ENCODE measurements at regions not wholly inside any gene's neighbourhood (a gene's known extent, or its start where the extent isn't known, plus 50 kb on each side); places are given as distances from the start of the nearest gene placed in this dataset.

DNA sequence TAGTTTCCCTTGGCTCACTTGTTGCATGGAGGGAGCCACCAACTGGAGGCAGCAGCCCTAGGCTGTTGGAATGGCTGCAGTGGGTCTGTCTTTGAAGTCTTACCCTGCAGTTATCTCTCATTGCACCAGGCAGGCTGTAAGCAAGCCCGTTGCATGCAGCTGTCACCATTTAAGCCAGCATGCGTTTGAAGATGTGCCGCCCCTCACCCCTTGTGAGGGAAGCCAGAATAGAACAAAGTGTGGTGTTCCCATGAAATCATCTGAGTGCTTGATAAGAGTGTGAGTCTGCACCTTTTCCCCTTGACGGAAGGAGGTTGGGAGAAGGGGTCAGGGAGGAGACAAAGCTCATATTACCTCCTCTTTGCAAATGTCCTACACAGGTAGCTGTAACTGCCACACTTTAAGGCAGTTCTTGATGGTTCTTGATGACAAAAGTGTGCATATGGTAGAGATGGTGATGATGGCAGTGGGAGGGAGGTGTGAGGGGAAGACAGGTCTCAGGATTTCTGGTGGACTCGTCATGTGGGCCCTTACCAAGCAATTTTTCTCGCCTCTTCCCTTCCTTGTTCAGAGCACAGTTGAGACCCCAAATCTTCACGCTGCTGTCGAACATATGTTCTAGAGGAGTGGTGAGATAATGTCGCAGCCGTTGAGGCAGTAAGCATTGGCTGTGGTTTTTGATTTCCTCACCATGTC, 191.4 kb upstream of the LEF1 start:
- H3K4me3 ChIP-seq (replicated peaks; ENCODE audit: low read depth, low read length): no peak overlapping the region
- DNase-seq (ENCODE audit: low read depth): no peak
- TF ChIP-seq, protein P1, sequence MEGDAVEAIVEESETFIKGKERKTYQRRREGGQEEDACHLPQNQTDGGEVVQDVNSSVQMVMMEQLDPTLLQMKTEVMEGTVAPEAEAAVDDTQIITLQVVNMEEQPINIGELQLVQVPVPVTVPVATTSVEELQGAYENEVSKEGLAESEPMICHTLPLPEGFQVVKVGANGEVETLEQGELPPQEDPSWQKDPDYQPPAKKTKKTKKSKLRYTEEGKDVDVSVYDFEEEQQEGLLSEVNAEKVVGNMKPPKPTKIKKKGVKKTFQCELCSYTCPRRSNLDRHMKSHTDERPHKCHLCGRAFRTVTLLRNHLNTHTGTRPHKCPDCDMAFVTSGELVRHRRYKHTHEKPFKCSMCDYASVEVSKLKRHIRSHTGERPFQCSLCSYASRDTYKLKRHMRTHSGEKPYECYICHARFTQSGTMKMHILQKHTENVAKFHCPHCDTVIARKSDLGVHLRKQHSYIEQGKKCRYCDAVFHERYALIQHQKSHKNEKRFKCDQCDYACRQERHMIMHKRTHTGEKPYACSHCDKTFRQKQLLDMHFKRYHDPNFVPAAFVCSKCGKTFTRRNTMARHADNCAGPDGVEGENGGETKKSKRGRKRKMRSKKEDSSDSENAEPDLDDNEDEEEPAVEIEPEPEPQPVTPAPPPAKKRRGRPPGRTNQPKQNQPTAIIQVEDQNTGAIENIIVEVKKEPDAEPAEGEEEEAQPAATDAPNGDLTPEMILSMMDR (IDR thresholded peaks at IDR 0.05; ENCODE audit: low read length, missing control alignments): no peak

DNA sequence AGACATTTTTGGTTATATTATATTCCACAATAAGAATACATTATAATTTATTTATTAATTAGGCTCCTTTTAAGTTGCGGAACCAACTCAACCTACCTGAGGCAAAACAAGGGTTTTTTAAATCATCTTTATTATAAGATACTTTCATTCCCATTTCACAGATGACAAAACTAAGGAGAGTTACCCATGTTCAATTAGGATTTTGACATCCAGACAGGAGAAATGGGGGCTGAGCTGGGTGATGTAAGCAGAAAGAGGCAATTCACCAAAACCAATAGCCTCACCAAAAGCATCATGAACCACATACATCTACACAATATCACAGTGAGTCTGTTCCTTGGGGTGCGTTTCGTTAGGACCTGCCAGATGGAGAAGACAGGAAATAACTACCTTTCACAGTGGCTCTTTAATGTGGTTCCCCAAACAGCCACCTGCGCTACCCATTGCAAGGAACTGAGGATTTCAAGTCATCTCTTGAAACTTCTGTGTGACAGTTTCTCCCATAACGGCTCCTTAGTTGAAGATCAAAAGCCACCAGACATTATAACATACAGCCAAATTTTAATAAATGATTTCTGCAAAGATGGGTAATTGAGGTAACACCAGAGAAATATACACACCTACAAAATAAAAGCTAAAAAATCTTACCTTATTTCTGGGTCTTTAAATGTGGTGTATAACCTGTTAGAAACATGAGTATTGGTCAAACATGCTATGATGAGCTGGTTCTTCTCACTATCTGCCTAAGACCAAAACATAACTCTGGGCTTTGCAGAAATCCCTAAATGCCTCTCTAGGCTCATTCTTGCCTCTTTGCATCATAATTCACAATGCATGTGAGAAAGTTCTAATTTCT, 190.6 kb upstream of the LEF1 start:
- no peak for DNase-seq (ENCODE audit: low read depth)

DNA sequence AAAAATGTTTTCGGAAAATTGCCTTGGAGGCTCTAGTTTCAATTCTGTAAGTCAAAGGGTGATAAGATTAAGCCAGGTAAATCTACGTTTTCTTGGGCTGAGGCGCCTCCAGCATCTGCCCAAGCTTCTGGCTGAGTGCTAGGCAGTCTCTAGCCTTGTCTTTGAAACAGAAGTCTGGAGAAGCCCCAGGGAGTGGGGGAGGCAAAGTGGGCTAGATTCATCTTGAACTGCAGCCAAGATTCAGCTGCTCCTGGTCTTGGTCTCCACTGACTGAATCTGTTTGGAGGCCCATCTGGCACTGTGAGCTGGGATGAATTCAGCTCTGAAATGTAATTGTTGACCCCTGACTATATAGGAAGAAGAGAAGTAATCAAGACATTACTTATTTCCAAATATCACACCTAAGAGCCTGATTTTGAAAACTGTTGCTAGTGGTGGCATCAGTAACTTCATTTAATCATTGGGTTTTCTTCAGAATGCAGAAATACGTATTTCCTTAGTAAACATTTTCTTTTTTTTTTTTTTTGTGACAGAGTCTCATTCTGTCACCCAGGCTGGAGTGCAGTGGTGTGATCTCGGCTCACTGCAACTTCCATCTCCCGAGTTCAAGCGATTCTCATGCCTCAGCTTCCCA, 187.3 kb upstream of the LEF1 start:
- TF ChIP-seq, protein P1 (IDR thresholded peaks at IDR 0.05; ENCODE audit: low read length, missing control alignments): no peak
- no peak overlapping the region for H3K4me3 ChIP-seq (replicated peaks; ENCODE audit: low read depth, low read length)
- DNase-seq (ENCODE audit: low read depth): no peak

More for the DNA sequence above, 190.6 kb upstream of the LEF1 start:
- no peak overlapping the region for H3K4me3 ChIP-seq (replicated peaks; ENCODE audit: low read depth, low read length)
- TF ChIP-seq, protein P1 (IDR thresholded peaks at IDR 0.05; ENCODE audit: low read length, missing control alignments): no peak

DNA sequence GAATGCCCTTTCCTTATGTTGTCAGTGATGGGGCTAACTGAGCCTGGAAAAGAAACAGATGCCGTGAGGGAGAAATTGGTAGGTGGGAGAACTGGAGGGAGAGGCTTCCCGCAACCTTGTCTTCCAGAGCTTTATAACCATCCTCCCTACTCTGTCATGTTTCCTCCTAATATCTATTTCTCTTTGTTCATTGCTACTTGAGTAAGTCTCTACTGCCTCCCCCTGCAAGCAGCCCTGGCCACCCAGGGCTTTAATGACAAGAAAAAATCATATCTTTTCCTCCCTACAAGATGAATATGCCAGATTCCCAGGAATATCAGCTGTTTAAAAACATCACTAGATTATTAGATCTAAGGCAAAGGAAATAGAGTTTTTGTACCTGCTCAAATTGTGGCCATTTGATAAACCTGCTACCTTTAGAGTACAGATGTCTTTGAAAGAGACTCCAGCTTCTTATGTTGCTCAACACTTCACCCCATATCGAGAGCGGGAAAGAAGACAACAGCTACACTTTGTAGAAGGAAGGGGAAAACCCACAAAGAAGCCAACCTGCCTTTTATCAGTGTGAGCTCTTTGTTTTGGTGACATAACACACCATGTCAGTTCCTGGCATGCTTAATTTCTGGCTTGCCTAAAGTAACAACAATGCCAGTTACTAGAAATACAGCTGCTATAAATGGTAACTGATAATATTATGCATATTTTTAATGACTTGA, 186.6 kb upstream of the LEF1 start:
- TF ChIP-seq, protein P1 (IDR thresholded peaks at IDR 0.05; ENCODE audit: low read length, missing control alignments): no peak

DNA sequence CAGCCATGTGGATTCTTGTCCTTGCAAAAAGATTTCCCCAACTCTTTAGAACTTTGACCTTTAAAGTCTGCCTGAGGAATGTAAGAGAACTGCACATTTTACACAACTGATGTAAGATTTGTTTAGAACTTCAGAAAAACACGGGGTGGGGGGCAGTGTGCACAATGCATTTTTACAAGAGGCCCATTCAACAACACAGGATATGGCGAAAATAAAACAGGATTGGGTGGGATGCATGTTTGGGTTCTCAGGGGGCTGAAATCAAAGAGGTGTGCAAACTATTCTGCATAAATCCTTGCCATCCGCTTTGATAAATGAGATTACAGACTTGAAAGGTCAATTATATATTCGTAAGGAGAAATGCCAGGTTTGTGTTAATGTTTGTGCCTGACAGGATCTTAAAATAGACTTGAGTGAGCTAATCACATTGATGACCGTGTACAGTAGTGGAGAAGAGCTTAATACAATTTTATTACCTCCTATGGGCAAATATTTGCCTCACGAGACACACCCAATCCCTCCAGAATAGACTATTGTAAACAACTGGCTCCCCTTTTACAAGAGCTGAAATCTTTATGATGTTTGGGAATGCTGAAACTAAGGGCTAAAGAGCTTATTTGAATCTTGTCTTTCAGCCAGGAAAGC, 184.1 kb upstream of the LEF1 start:
- H3K4me3 ChIP-seq (replicated peaks; ENCODE audit: low read depth, low read length): no peak overlapping the region
- TF ChIP-seq, protein P1 (IDR thresholded peaks at IDR 0.05; ENCODE audit: low read length, missing control alignments): no peak
- DNase-seq (ENCODE audit: low read depth): no peak

More for the DNA sequence above, 186.6 kb upstream of the LEF1 start:
- H3K4me3 ChIP-seq (replicated peaks; ENCODE audit: low read depth, low read length): no peak overlapping the region
- DNase-seq (ENCODE audit: low read depth): no peak

DNA sequence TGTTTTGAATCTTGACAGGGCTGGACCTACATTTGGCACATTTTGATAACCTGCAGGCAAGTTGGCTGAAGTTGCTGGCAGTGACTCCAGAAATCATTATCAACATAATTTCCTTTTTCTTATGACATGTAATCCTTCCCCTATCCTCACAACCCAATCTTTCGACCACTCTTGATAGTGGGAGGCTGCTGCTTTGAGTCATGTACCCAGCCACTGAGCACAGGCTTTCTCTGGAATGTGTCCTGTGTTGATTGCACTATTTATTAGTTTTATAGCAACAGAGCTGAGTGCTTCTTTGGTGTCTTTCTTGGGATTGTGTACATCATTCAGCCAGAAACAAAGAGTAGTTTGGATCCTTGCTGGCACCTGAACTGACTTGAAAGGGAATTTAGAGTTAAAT, 183.1 kb upstream of the LEF1 start:
- no peak overlapping the region for H3K4me3 ChIP-seq (replicated peaks; ENCODE audit: low read depth, low read length)
- no peak for DNase-seq (ENCODE audit: low read depth)
- TF ChIP-seq, protein P1 (IDR thresholded peaks at IDR 0.05; ENCODE audit: low read length, missing control alignments): no peak
